MCF 10A (cell line): ENCODE measurements at regions not wholly inside any gene's neighbourhood (a gene's known extent, or its start where the extent isn't known, plus 50 kb on each side); places are given as distances from the start of the nearest gene placed in this dataset.

Source experiments
- BruUV-seq: library from RNA; stranded (reverse); fragments of 400-500 nt; replicated peaks from 2 replicates; lab custom pipeline; 2021; lab: Mats Ljungman, UMichigan
- CTCF ChIA-PET: fragments of 300-600 bp; sonication (Branson Sonifier 250); formaldehyde crosslinking; extraction: SDS; loops from one replicate; lab custom pipeline; 2021; ENCODE audit warnings: antibody characterized with exemption, inconsistent platforms; lab: Yijun Ruan, JAX
- POLR2A ChIA-PET: fragments of 300-600, 350-650 bp; sonication (Branson Sonifier 250); formaldehyde crosslinking; extraction: SDS; loops from one replicate; lab custom pipeline; 2020; ENCODE audit warnings: antibody characterized with exemption, inconsistent platforms; lab: Yijun Ruan, JAX
- DNase-seq: peaks from one replicate; pipeline ENCODE4 v3.0.0-alpha.2; 2018; ENCODE audit not compliant: unreplicated experiment
- H3K27ac Mint-ChIP-seq: one replicate; pipeline ENCODE4 v1.8.0; 2022; ENCODE audit warnings: mild to moderate bottlenecking, low read depth, mixed read lengths; ENCODE audit not compliant: unreplicated experiment
- H3K27me3 Mint-ChIP-seq: one replicate; pipeline ENCODE4 v1.8.0; 2022; ENCODE audit warnings: mixed read lengths; ENCODE audit not compliant: insufficient read depth, unreplicated experiment
- H3K36me3 Mint-ChIP-seq: one replicate; pipeline ENCODE4 v1.8.0; 2022; ENCODE audit warnings: mild to moderate bottlenecking, moderate library complexity, mixed read lengths; ENCODE audit not compliant: insufficient read depth, unreplicated experiment
- H3K4me1 Mint-ChIP-seq: one replicate; pipeline ENCODE4 v1.8.0; 2022; ENCODE audit warnings: mixed read lengths; ENCODE audit not compliant: insufficient read depth, unreplicated experiment
- H3K4me3 Mint-ChIP-seq: one replicate; pipeline ENCODE4 v1.8.0; 2022; ENCODE audit warnings: mild to moderate bottlenecking, moderate library complexity, mixed read lengths; ENCODE audit not compliant: unreplicated experiment
- H3K9me3 Mint-ChIP-seq: one replicate; pipeline ENCODE4 v1.8.0; 2022; ENCODE audit warnings: mixed read lengths; ENCODE audit not compliant: unreplicated experiment
- CTCF ChIP-seq: fragments of 200-600 bp; IDR thresholded peaks from one replicate; pipeline ENCODE4 v1.8.0; 2022; ENCODE audit warnings: antibody characterized with exemption, mild to moderate bottlenecking; ENCODE audit not compliant: unreplicated experiment
- intact Hi-C: fragments of 100-400 bp; cut with micrococcal nuclease; formaldehyde crosslinking; loops from 2 replicates; pipeline ENCODE4 v1.14.1; 2022

- intact Hi-C loops, result no loop called here
- CTCF ChIA-PET, result no interaction called here
- no peak for TF ChIP-seq CTCF
Measured at GRCh38 chr4:165668694-165669093, 204.3 kb upstream of the TLL1 start.

GRCh38 chr4:165677081-165677480, 196.0 kb upstream of the TLL1 start:
- Mint-ChIP-seq H3K9me3 (peaks cover 12% of the 10 kb centered on the region), H3K27ac (no peak overlapping the region), H3K4me3 (no peak overlapping the region), H3K4me1 (peaks cover 6% of the 10 kb centered on the region), H3K36me3 (no peaks in the 10 kb centered on the region), H3K27me3 (no peaks in the 10 kb centered on the region)
- DNase-seq, result no peak
- TF ChIP-seq CTCF, result no peak
- BruUV-seq, result no TSS peak
- intact Hi-C loops, result no loop called here
- ChIA-PET POLR2A (interaction anchor here (0.7 kb wide), 1 partner anchor 415 kb away, joined by 3 read pairs; no protein-coding TSS in a partner anchor), CTCF (no interaction called here)

More at GRCh38 chr4:165668694-165669093, 204.3 kb upstream of the TLL1 start:
- Mint-ChIP-seq H3K36me3 (no peaks in the 10 kb centered on the region), H3K4me3 (no peak overlapping the region), H3K27me3 (no peaks in the 10 kb centered on the region), H3K27ac (no peak overlapping the region), H3K4me1 (no peaks in the 10 kb centered on the region), H3K9me3 (no peaks in the 10 kb centered on the region)
- POLR2A ChIA-PET, result no interaction called here
- no TSS peak for BruUV-seq
- DNase-seq, result no peak

- TF ChIP-seq CTCF, result no peak
- intact Hi-C loops, result no loop called here
- Mint-ChIP-seq H3K9me3 (peaks cover 12% of the 10 kb centered on the region), H3K4me3 (no peak overlapping the region), H3K4me1 (peaks cover 16% of the 10 kb centered on the region), H3K27me3 (no peaks in the 10 kb centered on the region), H3K27ac (no peak overlapping the region), H3K36me3 (no peaks in the 10 kb centered on the region)
- ChIA-PET POLR2A (interaction anchor here (1.1 kb wide), 1 partner anchor 9 kb away, joined by 5 read pairs; no protein-coding TSS in a partner anchor), CTCF (no interaction called here)
- BruUV-seq, result no TSS peak
- DNase-seq, result no peak
Measured at GRCh38 chr4:165678236-165678935, 194.7 kb upstream of the TLL1 start.

- no peak for TF ChIP-seq CTCF
- CTCF ChIA-PET, result no interaction called here
- intact Hi-C loops, result no loop called here
- Mint-ChIP-seq H3K27me3 (no peaks in the 10 kb centered on the region), H3K4me3 (no peak overlapping the region), H3K4me1 (peaks cover 21% of the 10 kb centered on the region), H3K36me3 (no peaks in the 10 kb centered on the region), H3K27ac (no peak overlapping the region), H3K9me3 (peaks cover 12% of the 10 kb centered on the region)
- POLR2A ChIA-PET, result interaction anchor here (1.1 kb wide), 1 partner anchor 9 kb away, joined by 5 read pairs; no protein-coding TSS in a partner anchor
- DNase-seq, result no peak
- no TSS peak for BruUV-seq
Measured at GRCh38 chr4:165678936-165679325, 194.1 kb upstream of the TLL1 start.
